ENCODE measurements at regions not wholly inside any gene's neighbourhood (a gene's known extent, or its start where the extent isn't known, plus 50 kb on each side); places are given as distances from the start of the nearest gene placed in this dataset.

GRCh38 chr18:11533513-11533890 is 75.9 kb upstream of the SLC35G4 start:
- TF ChIP-seq, protein P1, sequence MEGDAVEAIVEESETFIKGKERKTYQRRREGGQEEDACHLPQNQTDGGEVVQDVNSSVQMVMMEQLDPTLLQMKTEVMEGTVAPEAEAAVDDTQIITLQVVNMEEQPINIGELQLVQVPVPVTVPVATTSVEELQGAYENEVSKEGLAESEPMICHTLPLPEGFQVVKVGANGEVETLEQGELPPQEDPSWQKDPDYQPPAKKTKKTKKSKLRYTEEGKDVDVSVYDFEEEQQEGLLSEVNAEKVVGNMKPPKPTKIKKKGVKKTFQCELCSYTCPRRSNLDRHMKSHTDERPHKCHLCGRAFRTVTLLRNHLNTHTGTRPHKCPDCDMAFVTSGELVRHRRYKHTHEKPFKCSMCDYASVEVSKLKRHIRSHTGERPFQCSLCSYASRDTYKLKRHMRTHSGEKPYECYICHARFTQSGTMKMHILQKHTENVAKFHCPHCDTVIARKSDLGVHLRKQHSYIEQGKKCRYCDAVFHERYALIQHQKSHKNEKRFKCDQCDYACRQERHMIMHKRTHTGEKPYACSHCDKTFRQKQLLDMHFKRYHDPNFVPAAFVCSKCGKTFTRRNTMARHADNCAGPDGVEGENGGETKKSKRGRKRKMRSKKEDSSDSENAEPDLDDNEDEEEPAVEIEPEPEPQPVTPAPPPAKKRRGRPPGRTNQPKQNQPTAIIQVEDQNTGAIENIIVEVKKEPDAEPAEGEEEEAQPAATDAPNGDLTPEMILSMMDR (IDR thresholded peaks at IDR 0.05) = no peak
- TF ChIP-seq POLR2A (IDR thresholded peaks at IDR 0.05) = no peak
